H9 (cell line): ENCODE measurements at regions not wholly inside any gene's neighbourhood (a gene's known extent, or its start where the extent isn't known, plus 50 kb on each side); places are given as distances from the start of the nearest gene placed in this dataset.

Source experiments
- DNase-seq: peaks from one replicate; pipeline ENCODE4 v3.0.0-alpha.2; 2017
- H2AFZ ChIP-seq: one replicate; pipeline ENCODE4 v1.6.1; 2013; ENCODE audit warnings: mild to moderate bottlenecking, low read length, control low read depth, moderate library complexity
- H2AK5ac ChIP-seq: 2 replicates; pipeline ENCODE4 v1.6.1; 2013; ENCODE audit warnings: low read length, control low read depth, mixed read lengths; ENCODE audit not compliant: insufficient read length
- H2BK120ac ChIP-seq: one replicate; pipeline ENCODE4 v1.6.1; 2013; ENCODE audit warnings: low read depth, mild to moderate bottlenecking, low read length, control low read depth, inconsistent platforms; ENCODE audit not compliant: poor library complexity, severe bottlenecking
- H2BK12ac ChIP-seq: 2 replicates; pipeline ENCODE4 v1.6.1; 2013; ENCODE audit warnings: low read length, control low read depth, mixed read lengths, low read depth; ENCODE audit not compliant: insufficient read length
- H2BK15ac ChIP-seq: 2 replicates; pipeline ENCODE4 v1.6.1; 2013; ENCODE audit warnings: low read depth, low read length, control low read depth
- H2BK20ac ChIP-seq: one replicate; pipeline ENCODE4 v1.6.1; 2013; ENCODE audit warnings: low read depth, mild to moderate bottlenecking, low read length, control low read depth, inconsistent platforms; ENCODE audit not compliant: poor library complexity, severe bottlenecking
- H2BK5ac ChIP-seq: 2 replicates; pipeline ENCODE4 v1.6.1; 2013; ENCODE audit warnings: low read length, control low read depth, mixed read lengths; ENCODE audit not compliant: insufficient read length
- H3K14ac ChIP-seq: 2 replicates; pipeline ENCODE4 v1.6.1; 2013; ENCODE audit warnings: low read length, control low read depth; ENCODE audit not compliant: insufficient read depth
- H3K18ac ChIP-seq: 2 replicates; pipeline ENCODE4 v1.6.1; 2013; ENCODE audit warnings: low read depth, mild to moderate bottlenecking, mixed read lengths, low read length, control low read depth; ENCODE audit not compliant: insufficient read length
- H3K23ac ChIP-seq: 2 replicates; pipeline ENCODE4 v1.6.1; 2013; ENCODE audit warnings: low read length, control low read depth, mixed read lengths, low read depth; ENCODE audit not compliant: insufficient read length
- H3K23me2 ChIP-seq: 2 replicates; pipeline ENCODE4 v1.6.1; 2013; ENCODE audit warnings: low read depth, mild to moderate bottlenecking, mixed read lengths, low read length, control low read depth; ENCODE audit not compliant: insufficient read length, poor library complexity, severe bottlenecking
- H3K27ac ChIP-seq: 2 replicates; pipeline ENCODE4 v1.5.1; 2013; ENCODE audit warnings: low read length, control low read depth, mixed read lengths, low read depth; ENCODE audit not compliant: insufficient read length
- H3K27me3 ChIP-seq: 2 replicates; pipeline ENCODE4 v1.6.1; 2013; ENCODE audit warnings: low read length, control low read depth, inconsistent platforms; ENCODE audit not compliant: insufficient read depth
- H3K4ac ChIP-seq: 2 replicates; pipeline ENCODE4 v1.6.1; 2013; ENCODE audit warnings: low read depth, mild to moderate bottlenecking, control low read depth, inconsistent platforms, low read length, moderate library complexity
- H3K4me1 ChIP-seq: 2 replicates; pipeline ENCODE4 v1.6.1; 2013; ENCODE audit warnings: low read length, control low read depth, inconsistent platforms; ENCODE audit not compliant: insufficient read depth
- H3K4me2 ChIP-seq: 2 replicates; pipeline ENCODE4 v1.6.1; 2013; ENCODE audit warnings: low read length, control low read depth, mixed read lengths; ENCODE audit not compliant: insufficient read length, insufficient read depth
- H3K56ac ChIP-seq: 2 replicates; pipeline ENCODE4 v1.6.1; 2013; ENCODE audit warnings: low read depth, mild to moderate bottlenecking, mixed read lengths, low read length, control low read depth; ENCODE audit not compliant: insufficient read length
- H3K79me1 ChIP-seq: 2 replicates; pipeline ENCODE4 v1.6.1; 2013; ENCODE audit warnings: low read depth, mild to moderate bottlenecking, moderate library complexity, low read length, control low read depth, inconsistent platforms; ENCODE audit not compliant: insufficient read depth, poor library complexity, severe bottlenecking
- H3K79me2 ChIP-seq: 2 replicates; pipeline ENCODE4 v1.6.1; 2013; ENCODE audit warnings: low read length, control low read depth, inconsistent platforms; ENCODE audit not compliant: insufficient read depth
- H3K9ac ChIP-seq: 2 replicates; pipeline ENCODE4 v1.6.1; 2013; ENCODE audit warnings: low read length, control low read depth, mixed read lengths; ENCODE audit not compliant: insufficient read length; ENCODE audit errors: extremely low read depth
- H3K9me3 ChIP-seq: one replicate; pipeline ENCODE4 v1.6.1; 2013; ENCODE audit warnings: low read depth, low read length, inconsistent platforms; ENCODE audit not compliant: control insufficient read depth
- H3T11ph ChIP-seq: one replicate; pipeline ENCODE4 v1.6.1; 2013; ENCODE audit warnings: mild to moderate bottlenecking, low read length, control low read depth, inconsistent platforms
- H4K20me1 ChIP-seq: one replicate; pipeline ENCODE4 v1.6.1; 2013; ENCODE audit not compliant: control insufficient read depth, insufficient read length, insufficient read depth
- H4K5ac ChIP-seq: 2 replicates; pipeline ENCODE4 v1.6.1; 2013; ENCODE audit warnings: low read depth, mild to moderate bottlenecking, mixed read lengths, low read length, control low read depth; ENCODE audit not compliant: insufficient read length
- H4K8ac ChIP-seq: replicated peaks from 2 replicates; pipeline ENCODE4 v1.6.1; 2013; ENCODE audit warnings: low read length, control low read depth, mixed read lengths, low read depth; ENCODE audit not compliant: insufficient read length
- H4K91ac ChIP-seq: 2 replicates; pipeline ENCODE4 v1.6.1; 2013; ENCODE audit warnings: low read depth, mild to moderate bottlenecking, moderate library complexity, mixed read lengths, low read length, control low read depth; ENCODE audit not compliant: insufficient read length
- H3K27ac Mint-ChIP-seq, 3 experiments: 2 replicates in 2 of 3; 3 replicates in 1 of 3; pipeline ENCODE4 v1.8.0; 2020 to 2021; ENCODE audit warnings: mixed read lengths in 3 of 3, mild to moderate bottlenecking in 1 of 3, moderate library complexity in 1 of 3
- H3K27me3 Mint-ChIP-seq: 2 replicates; pipeline ENCODE4 v1.8.0; 2021; ENCODE audit warnings: low read depth, mild to moderate bottlenecking, moderate library complexity, mixed read lengths
- H3K36me3 Mint-ChIP-seq, 3 experiments: 2 replicates in 2 of 3; 3 replicates in 1 of 3; pipeline ENCODE4 v1.8.0; 2020 to 2021; ENCODE audit warnings: low read depth in 3 of 3, mixed read lengths in 3 of 3; ENCODE audit not compliant: insufficient read depth in 1 of 3
- H3K4me1 Mint-ChIP-seq, 2 experiments: 2 replicates each; pipeline ENCODE4 v1.8.0; 2020; ENCODE audit warnings: mixed read lengths in 2 of 2
- H3K4me3 Mint-ChIP-seq, 2 experiments: 2 replicates in 1 of 2; 3 replicates in 1 of 2; pipeline ENCODE4 v1.8.0; 2020 to 2021; ENCODE audit warnings: mild to moderate bottlenecking in 2 of 2, mixed read lengths in 2 of 2, moderate library complexity in 1 of 2
- H3K9me3 Mint-ChIP-seq, 2 experiments: 2 replicates in 1 of 2; 3 replicates in 1 of 2; pipeline ENCODE4 v1.8.0; 2020; ENCODE audit warnings: mild to moderate bottlenecking in 2 of 2, mixed read lengths in 2 of 2, moderate library complexity in 1 of 2
- CTCF ChIP-seq: fragments of 200-600 bp; sonication (generic); conservative IDR thresholded peaks from 3 replicates; pipeline ENCODE4 v1.8.0; 2021; ENCODE audit warnings: antibody characterized with exemption, mild to moderate bottlenecking
- WGBS: extraction: QIAGEN DNeasy Blood & Tissue Kit; methylation state at CpG from one replicate; pipeline ENCODE4 v1.1.7; 2013; ENCODE audit warnings: missing lambda C conversion rate, low lambda C conversion rate, mixed read lengths; ENCODE audit not compliant: insufficient read length; ENCODE audit errors: extremely low coverage; 5-methylcytosine and 5-hydroxymethylcytosine counted together

- Histone ChIP-seq H3K79me1 (peaks cover 3% of the 10 kb centered on the region), H4K91ac (no peak overlapping the region), H3K23me2 (no peaks in the 10 kb centered on the region), H3K79me2 (no peaks in the 10 kb centered on the region), H3K9ac (no peak overlapping the region), H3T11ph (no peak overlapping the region), H3K14ac (no peak overlapping the region), H3K56ac (no peak overlapping the region), H3K4ac (no peak overlapping the region), H3K27me3 (no peaks in the 10 kb centered on the region), H2AK5ac (no peak overlapping the region), H2BK120ac (no peak overlapping the region), H4K5ac (no peak overlapping the region), H3K18ac (no peak overlapping the region), H2BK5ac (no peak overlapping the region), H3K4me2 (no peak overlapping the region), H3K23ac (no peak overlapping the region), H2BK12ac (no peak overlapping the region), H4K8ac (no peak overlapping the region), H3K9me3 (no peaks in the 10 kb centered on the region), H3K4me1 (peaks cover 12% of the 10 kb centered on the region), H4K20me1 (no peaks in the 10 kb centered on the region), H2BK15ac (no peak overlapping the region), H2AFZ (no peak overlapping the region), H3K27ac (no peak overlapping the region), H2BK20ac (no peak overlapping the region)
- peaks cover 25 to 41% of the 10 kb centered on the region in 2 experiments for H3K4me1 Mint-ChIP-seq
- no peak overlapping the region for H3K27ac Mint-ChIP-seq
- WGBS = no CpG with 5 or more reads among the region's 2 CpGs
- H3K9me3 Mint-ChIP-seq = peaks cover 0 to 2% of the 10 kb centered on the region in 2 experiments; a peak in 1 of 5 replicates
- no peak for DNase-seq
- H3K36me3 Mint-ChIP-seq = peaks cover 4 to 7% (median 5%) of the 10 kb centered on the region in 3 experiments; a peak in 5 of 7 replicates
- TF ChIP-seq CTCF = no peak
- no peaks in the 10 kb centered on the region for H3K27me3 Mint-ChIP-seq
- no peak overlapping the region for H3K4me3 Mint-ChIP-seq
These were observed 112.8 kb downstream of the C9orf152 start for GRCh38 chr9:110095161-110095595.
